ENCODE measurements at regions not wholly inside any gene's neighbourhood (a gene's known extent, or its start where the extent isn't known, plus 50 kb on each side); places are given as distances from the start of the nearest gene placed in this dataset.

GRCh38 chr12:24328261-24328660 lies 378.8 kb upstream of the SOX5 start:
- Histone ChIP-seq H3K27ac (ENCODE audit: poor library complexity, severe bottlenecking) (no peak overlapping the region), H3K4me1 (ENCODE audit: insufficient read depth, poor library complexity, severe bottlenecking) (no peaks in the 10 kb centered on the region), H3K4me3 (ENCODE audit: severe bottlenecking) (no peak overlapping the region), H3K36me3 (ENCODE audit: low read depth) (no peaks in the 10 kb centered on the region), H3K9me3 (ENCODE audit: severe bottlenecking) (no peaks in the 10 kb centered on the region), H3K27me3 (ENCODE audit: insufficient read depth, poor library complexity, severe bottlenecking) (no peaks in the 10 kb centered on the region)
- ATAC-seq (ENCODE audit: low read depth) (no peak), DNase-seq (ENCODE audit: low spot score) (no peak)
- no peak for TF ChIP-seq CTCF (IDR thresholded peaks at IDR 0.05; ENCODE audit: poor library complexity, severe bottlenecking)

- Histone ChIP-seq H3K36me3 (ENCODE audit: low read depth) (no peaks in the 10 kb centered on the region), H3K27me3 (ENCODE audit: insufficient read depth, poor library complexity, severe bottlenecking) (no peaks in the 10 kb centered on the region), H3K27ac (ENCODE audit: poor library complexity, severe bottlenecking) (no peak overlapping the region), H3K4me1 (ENCODE audit: insufficient read depth, poor library complexity, severe bottlenecking) (no peaks in the 10 kb centered on the region), H3K4me3 (ENCODE audit: severe bottlenecking) (no peak overlapping the region), H3K9me3 (ENCODE audit: severe bottlenecking) (no peaks in the 10 kb centered on the region)
- no peak for TF ChIP-seq CTCF (IDR thresholded peaks at IDR 0.05; ENCODE audit: poor library complexity, severe bottlenecking)
- DNase-seq (ENCODE audit: low spot score) = no peak
- ATAC-seq (ENCODE audit: low read depth) = no peak
These were observed 375.9 kb upstream of the SOX5 start for GRCh38 chr12:24325331-24325730.

GRCh38 chr12:24307716-24308335 lies 358.4 kb upstream of the SOX5 start:
- H3K27me3 ChIP-seq (ENCODE audit: insufficient read depth, poor library complexity, severe bottlenecking) = no peaks in the 10 kb centered on the region
- no peaks in the 10 kb centered on the region for H3K36me3 ChIP-seq (ENCODE audit: low read depth)
- H3K9me3 ChIP-seq (ENCODE audit: severe bottlenecking) = no peaks in the 10 kb centered on the region
- H3K27ac ChIP-seq (ENCODE audit: poor library complexity, severe bottlenecking) = no peak overlapping the region
- H3K4me1 ChIP-seq (ENCODE audit: insufficient read depth, poor library complexity, severe bottlenecking) = no peaks in the 10 kb centered on the region
- no peak overlapping the region for H3K4me3 ChIP-seq (ENCODE audit: severe bottlenecking)
- ATAC-seq (ENCODE audit: low read depth) = no peak
- no peak for DNase-seq (ENCODE audit: low spot score)
- no peak for TF ChIP-seq CTCF (IDR thresholded peaks at IDR 0.05; ENCODE audit: poor library complexity, severe bottlenecking)

- H3K4me3 ChIP-seq (ENCODE audit: severe bottlenecking) = no peak overlapping the region
- no peak for DNase-seq (ENCODE audit: low spot score)
- no peak for ATAC-seq (ENCODE audit: low read depth)
- no peaks in the 10 kb centered on the region for H3K36me3 ChIP-seq (ENCODE audit: low read depth)
- H3K27me3 ChIP-seq (ENCODE audit: insufficient read depth, poor library complexity, severe bottlenecking) = no peaks in the 10 kb centered on the region
- no peak for TF ChIP-seq CTCF (IDR thresholded peaks at IDR 0.05; ENCODE audit: poor library complexity, severe bottlenecking)
- no peaks in the 10 kb centered on the region for H3K9me3 ChIP-seq (ENCODE audit: severe bottlenecking)
- H3K4me1 ChIP-seq (ENCODE audit: insufficient read depth, poor library complexity, severe bottlenecking) = no peaks in the 10 kb centered on the region
- H3K27ac ChIP-seq (ENCODE audit: poor library complexity, severe bottlenecking) = no peak overlapping the region
These were observed 357.7 kb upstream of the SOX5 start for GRCh38 chr12:24307153-24307552.

GRCh38 chr12:24306001-24306400 lies 356.5 kb upstream of the SOX5 start:
- ATAC-seq (ENCODE audit: low read depth) (no peak), DNase-seq (ENCODE audit: low spot score) (no peak)
- Histone ChIP-seq H3K36me3 (ENCODE audit: low read depth) (no peaks in the 10 kb centered on the region), H3K27me3 (ENCODE audit: insufficient read depth, poor library complexity, severe bottlenecking) (no peaks in the 10 kb centered on the region), H3K9me3 (ENCODE audit: severe bottlenecking) (no peaks in the 10 kb centered on the region), H3K4me3 (ENCODE audit: severe bottlenecking) (no peak overlapping the region), H3K4me1 (ENCODE audit: insufficient read depth, poor library complexity, severe bottlenecking) (no peaks in the 10 kb centered on the region), H3K27ac (ENCODE audit: poor library complexity, severe bottlenecking) (no peak overlapping the region)
- no peak for TF ChIP-seq CTCF (IDR thresholded peaks at IDR 0.05; ENCODE audit: poor library complexity, severe bottlenecking)

All from RWPE2 (cell line).